ENCODE measurements at regions not wholly inside any gene's neighbourhood (a gene's known extent, or its start where the extent isn't known, plus 50 kb on each side); places are given as distances from the start of the nearest gene placed in this dataset.

DNA sequence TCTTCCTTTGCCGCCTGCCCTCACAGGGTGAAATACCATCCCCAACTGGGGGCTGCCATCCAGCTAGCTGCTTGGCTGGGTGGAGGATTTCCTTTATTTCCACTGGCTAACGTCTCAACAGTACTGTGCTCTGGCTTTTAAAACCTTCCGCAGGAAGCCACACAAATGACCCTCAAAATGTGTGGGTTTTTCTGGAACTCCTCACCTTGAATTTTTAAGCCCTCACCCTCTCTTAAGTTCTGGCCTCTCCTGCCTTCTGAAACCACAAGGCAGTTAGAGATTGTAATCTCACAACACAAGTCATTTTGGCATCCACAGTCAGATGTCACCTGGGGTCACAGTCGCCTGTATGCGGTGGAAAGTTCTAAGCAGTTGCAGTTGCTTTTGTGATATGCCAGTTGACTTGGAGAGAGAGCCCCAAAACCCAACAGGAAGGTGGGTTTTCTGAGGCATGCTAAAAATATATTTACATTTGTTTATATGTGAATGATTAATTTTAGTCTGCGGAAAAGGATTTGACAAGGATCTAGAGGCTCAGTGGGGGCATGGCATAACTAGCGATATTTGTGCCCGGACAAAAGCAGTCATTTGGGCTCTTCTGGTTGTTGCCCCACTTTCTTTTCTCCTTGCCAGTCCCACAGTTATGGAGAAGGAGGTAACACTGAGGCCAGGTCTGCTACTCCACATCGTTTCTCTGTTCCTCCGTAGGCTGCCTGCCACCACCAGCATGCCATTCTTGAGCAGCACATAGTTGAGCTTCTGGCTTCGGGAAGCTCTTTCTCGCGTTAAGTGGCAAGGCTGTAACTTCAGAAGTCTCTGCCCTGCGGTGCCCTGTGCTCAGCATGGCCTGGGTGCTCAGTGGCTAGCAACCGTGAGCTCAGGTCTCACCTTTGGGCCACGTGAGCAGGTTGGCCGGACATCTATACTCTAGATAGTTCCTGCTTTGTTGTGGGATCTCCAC, 335.3 kb downstream of the CD83 start:
- no peak overlapping the region for H3K4me3 ChIP-seq

DNA sequence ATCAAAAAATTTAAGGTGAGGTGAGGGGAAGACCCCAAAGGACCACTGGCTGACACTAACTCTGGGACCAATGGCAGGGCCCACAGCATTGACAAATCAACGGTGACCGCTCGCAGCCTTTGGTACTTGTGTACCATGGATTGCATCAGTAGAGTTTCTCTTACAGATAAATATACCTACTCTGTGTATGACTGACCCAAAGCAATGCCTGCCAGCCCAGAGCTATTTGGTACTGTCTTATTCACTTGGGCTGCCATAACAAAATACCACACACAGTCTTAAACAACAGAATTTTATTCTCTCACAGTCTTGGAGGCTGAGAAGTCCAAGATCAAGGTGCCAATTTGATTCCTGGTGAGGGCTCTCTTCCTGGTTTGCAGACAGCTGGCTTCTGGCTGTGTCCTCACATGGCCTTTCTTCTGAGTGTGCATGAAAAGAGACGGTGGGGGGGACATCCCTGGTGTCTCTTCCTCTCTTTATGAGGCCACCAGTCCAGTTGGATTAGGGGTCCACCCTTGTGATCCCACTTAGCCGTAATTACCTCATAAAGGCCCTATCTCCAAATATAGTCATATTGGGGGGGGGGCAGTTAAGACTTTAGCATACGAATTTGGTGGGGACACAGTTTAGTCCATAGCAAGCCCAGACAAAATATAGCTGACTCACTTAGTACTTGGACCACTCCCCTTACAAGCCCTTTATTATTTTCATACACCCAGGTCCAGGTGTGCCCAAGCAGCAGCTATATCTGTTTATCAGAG, 336.3 kb downstream of the CD83 start:
- TF ChIP-seq EZH2 (IDR thresholded peaks at IDR 0.05; ENCODE audit: low read depth), result no peak
- TF ChIP-seq, protein P1, sequence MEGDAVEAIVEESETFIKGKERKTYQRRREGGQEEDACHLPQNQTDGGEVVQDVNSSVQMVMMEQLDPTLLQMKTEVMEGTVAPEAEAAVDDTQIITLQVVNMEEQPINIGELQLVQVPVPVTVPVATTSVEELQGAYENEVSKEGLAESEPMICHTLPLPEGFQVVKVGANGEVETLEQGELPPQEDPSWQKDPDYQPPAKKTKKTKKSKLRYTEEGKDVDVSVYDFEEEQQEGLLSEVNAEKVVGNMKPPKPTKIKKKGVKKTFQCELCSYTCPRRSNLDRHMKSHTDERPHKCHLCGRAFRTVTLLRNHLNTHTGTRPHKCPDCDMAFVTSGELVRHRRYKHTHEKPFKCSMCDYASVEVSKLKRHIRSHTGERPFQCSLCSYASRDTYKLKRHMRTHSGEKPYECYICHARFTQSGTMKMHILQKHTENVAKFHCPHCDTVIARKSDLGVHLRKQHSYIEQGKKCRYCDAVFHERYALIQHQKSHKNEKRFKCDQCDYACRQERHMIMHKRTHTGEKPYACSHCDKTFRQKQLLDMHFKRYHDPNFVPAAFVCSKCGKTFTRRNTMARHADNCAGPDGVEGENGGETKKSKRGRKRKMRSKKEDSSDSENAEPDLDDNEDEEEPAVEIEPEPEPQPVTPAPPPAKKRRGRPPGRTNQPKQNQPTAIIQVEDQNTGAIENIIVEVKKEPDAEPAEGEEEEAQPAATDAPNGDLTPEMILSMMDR (conservative IDR thresholded peaks at IDR 0.05), result no peak
- CTCF ChIA-PET, result no interaction called here
- BruUV-seq (replicated peaks), result no TSS peak

More for the DNA sequence above, 335.3 kb downstream of the CD83 start:
- Histone ChIP-seq H3K4me2 (no peak overlapping the region), H3K27ac (no peak overlapping the region), H3K9me3 (ENCODE audit: insufficient read depth, low read depth) (peaks cover 3% of the 10 kb centered on the region; the same call in 1 of the 2 replicates), H3K36me3 (ENCODE audit: low read depth) (no peaks in the 10 kb centered on the region), H3K79me2 (ENCODE audit: low read depth) (no peaks in the 10 kb centered on the region), H2AFZ (no peak overlapping the region), H3F3A (ENCODE audit: insufficient read depth, low read depth) (no peaks in the 10 kb centered on the region), H3K27me3 (ENCODE audit: insufficient read depth, low read depth) (no peaks in the 10 kb centered on the region), H3K9me2 (ENCODE audit: insufficient read depth) (no peaks in the 10 kb centered on the region), H3K4me1 (replicated peaks; ENCODE audit: insufficient read depth) (no peaks in the 10 kb centered on the region), H4K20me1 (ENCODE audit: insufficient read depth) (no peaks in the 10 kb centered on the region)
- intact Hi-C loops (cut with micrococcal nuclease; ENCODE audit: unreplicated experiment), result no loop called here
- no peak for DNase-seq
- TF ChIP-seq EZH2 (IDR thresholded peaks at IDR 0.05; ENCODE audit: low read depth), result no peak
- TF ChIP-seq, protein P1 (conservative IDR thresholded peaks at IDR 0.05), result no peak
- no TSS peak for BruUV-seq (replicated peaks)
- ChIA-PET CTCF (no interaction called here), POLR2A (ENCODE audit: unreplicated experiment) (no interaction called here)

DNA sequence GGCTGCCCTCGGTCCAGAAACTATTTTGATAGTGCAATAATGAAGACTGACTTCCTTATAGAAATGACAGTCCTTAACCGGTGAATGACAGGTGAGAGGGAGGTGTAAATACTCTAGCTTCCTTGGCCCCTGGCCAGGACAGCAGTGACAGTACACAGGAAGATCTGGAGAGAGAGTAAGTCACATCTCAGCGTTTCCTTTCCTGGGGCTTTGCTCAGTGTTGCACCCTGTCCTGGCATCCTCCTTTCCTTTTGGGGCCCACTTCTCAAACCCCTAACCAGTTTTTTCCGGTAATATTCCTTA, 336.9 kb downstream of the CD83 start:
- POLR2A ChIA-PET (ENCODE audit: unreplicated experiment), result no interaction called here
- Histone ChIP-seq H3K4me3 (no peak overlapping the region), H3K79me2 (ENCODE audit: low read depth) (no peaks in the 10 kb centered on the region), H3K4me1 (replicated peaks; ENCODE audit: insufficient read depth) (no peaks in the 10 kb centered on the region), H3K27me3 (ENCODE audit: insufficient read depth, low read depth) (no peaks in the 10 kb centered on the region), H2AFZ (no peak overlapping the region), H3K27ac (no peak overlapping the region), H3K4me2 (no peak overlapping the region), H3K36me3 (ENCODE audit: low read depth) (no peaks in the 10 kb centered on the region), H4K20me1 (ENCODE audit: insufficient read depth) (no peaks in the 10 kb centered on the region), H3K9me2 (ENCODE audit: insufficient read depth) (no peaks in the 10 kb centered on the region), H3F3A (ENCODE audit: insufficient read depth, low read depth) (no peaks in the 10 kb centered on the region), H3K9me3 (ENCODE audit: insufficient read depth, low read depth) (no peaks in the 10 kb centered on the region)
- BruUV-seq (replicated peaks), result no TSS peak
- CTCF ChIA-PET, result no interaction called here
- DNase-seq, result peak in 1 of 2 experiments; percentile 7
- TF ChIP-seq, protein P1 (conservative IDR thresholded peaks at IDR 0.05), result no peak
- TF ChIP-seq EZH2 (IDR thresholded peaks at IDR 0.05; ENCODE audit: low read depth), result no peak
- intact Hi-C loops (cut with micrococcal nuclease; ENCODE audit: unreplicated experiment), result no loop called here

More for the DNA sequence above, 336.3 kb downstream of the CD83 start:
- no peak overlapping the region for H2AFZ ChIP-seq
- no peak overlapping the region for H3K4me2 ChIP-seq
- no peaks in the 10 kb centered on the region for H3F3A ChIP-seq (ENCODE audit: insufficient read depth, low read depth)
- DNase-seq, result no peak
- no peaks in the 10 kb centered on the region for H3K36me3 ChIP-seq (ENCODE audit: low read depth)
- H3K27me3 ChIP-seq (ENCODE audit: insufficient read depth, low read depth), result no peaks in the 10 kb centered on the region
- H3K4me1 ChIP-seq (replicated peaks; ENCODE audit: insufficient read depth), result no peaks in the 10 kb centered on the region
- intact Hi-C loops (cut with micrococcal nuclease; ENCODE audit: unreplicated experiment), result no loop called here
- H3K79me2 ChIP-seq (ENCODE audit: low read depth), result no peaks in the 10 kb centered on the region
- no peaks in the 10 kb centered on the region for H4K20me1 ChIP-seq (ENCODE audit: insufficient read depth)
- no peaks in the 10 kb centered on the region for H3K9me2 ChIP-seq (ENCODE audit: insufficient read depth)
- POLR2A ChIA-PET (ENCODE audit: unreplicated experiment), result no interaction called here
- H3K27ac ChIP-seq, result no peak overlapping the region
- H3K4me3 ChIP-seq, result no peak overlapping the region
- no peaks in the 10 kb centered on the region for H3K9me3 ChIP-seq (ENCODE audit: insufficient read depth, low read depth)
